HTR-8/SVneo (cell line): ENCODE measurements at regions not wholly inside any gene's neighbourhood (a gene's known extent, or its start where the extent isn't known, plus 50 kb on each side); places are given as distances from the start of the nearest gene placed in this dataset.

ENCODE experiments used
- DNase-seq: peaks from one replicate; pipeline ENCODE4 v3.0.0; 2011; ENCODE audit warnings: low spot score, mixed read lengths; ENCODE audit not compliant: insufficient read length
- FAIRE-seq: peaks from 2 replicates; lab custom pipeline; 2011; peaks lifted over from hg19 to GRCh38; lab: Jason Lieb, UNC

DNA sequence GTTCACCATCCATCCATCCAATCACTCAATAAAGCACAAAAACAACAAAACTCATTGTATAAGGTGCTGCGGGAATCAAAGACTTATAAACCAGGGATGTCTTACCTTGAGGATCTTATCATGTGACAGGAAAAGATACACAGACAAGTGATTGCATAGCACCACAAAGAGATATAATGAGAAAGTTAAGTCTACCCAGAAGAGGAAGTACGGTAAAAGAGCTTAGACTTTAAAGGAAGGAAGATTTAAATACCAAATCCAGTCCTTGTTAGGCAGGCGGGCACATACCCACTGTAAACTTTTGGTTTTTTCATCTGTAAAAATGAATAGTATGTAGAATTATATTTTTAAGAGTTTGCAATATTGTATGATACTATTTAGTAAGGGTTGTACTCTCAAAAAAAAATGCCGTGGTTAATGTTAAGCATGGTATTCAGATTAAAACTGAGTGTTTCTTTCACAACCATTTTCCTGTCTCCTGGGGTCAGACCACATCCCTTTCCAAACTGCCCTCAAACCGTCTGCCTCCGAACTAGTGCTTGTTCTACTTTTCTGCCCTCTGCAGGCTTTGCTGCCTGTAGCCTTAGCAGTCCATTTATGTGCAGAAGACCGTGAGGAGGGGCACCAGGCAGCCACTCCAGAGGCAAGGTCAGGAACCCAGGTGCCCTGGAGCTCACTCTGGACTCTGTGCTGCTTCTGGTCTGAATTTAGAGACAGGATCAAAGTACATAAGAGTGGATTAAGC lies 179.5 kb upstream of the SYNDIG1 start:
- FAIRE-seq, result no peak

DNA sequence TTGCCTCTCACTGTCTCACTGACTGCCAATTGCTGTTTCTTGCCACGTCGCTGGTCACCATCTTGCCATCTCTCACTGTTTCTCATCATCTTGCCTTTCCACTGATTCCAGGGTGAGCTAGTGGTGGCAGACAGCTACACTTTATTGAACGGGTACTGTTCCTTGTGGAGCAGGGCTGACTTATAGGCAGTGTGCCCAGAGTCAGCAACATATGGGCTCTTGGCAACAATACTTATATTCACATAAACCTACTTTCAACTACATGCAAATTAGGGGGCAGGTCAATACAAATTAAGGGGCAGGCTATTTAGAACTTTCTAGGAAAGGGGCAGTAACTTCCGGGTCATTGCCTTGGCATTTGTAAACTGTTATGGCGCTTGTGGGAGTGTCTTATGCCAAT lies 186.2 kb upstream of the SYNDIG1 start:
- no peak for FAIRE-seq

More for the DNA sequence above, 179.5 kb upstream of the SYNDIG1 start:
- DNase-seq, result no peak

DNA sequence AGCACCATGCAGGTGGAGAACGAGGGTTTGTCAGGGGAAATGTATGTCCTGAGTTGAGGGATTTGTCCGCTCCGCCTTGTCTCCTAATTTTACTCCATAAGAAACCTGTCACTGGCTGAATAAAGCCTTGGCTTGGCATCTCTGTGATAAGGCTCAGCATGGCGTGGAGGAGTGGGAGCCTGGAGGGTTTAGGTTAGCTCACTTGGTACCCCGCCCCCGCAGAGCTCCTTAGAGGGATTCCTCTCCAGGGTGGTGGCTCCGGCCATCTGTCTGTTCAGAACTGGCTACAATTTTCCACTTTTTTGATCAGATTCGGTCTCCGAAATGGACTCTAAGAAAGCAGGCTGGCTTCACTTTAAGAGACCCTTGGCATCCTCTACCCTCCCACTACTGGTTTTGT lies 192.2 kb upstream of the SYNDIG1 start:
- no peak for FAIRE-seq
- DNase-seq, result no peak

More for the DNA sequence above, 186.2 kb upstream of the SYNDIG1 start:
- DNase-seq, result no peak

DNA sequence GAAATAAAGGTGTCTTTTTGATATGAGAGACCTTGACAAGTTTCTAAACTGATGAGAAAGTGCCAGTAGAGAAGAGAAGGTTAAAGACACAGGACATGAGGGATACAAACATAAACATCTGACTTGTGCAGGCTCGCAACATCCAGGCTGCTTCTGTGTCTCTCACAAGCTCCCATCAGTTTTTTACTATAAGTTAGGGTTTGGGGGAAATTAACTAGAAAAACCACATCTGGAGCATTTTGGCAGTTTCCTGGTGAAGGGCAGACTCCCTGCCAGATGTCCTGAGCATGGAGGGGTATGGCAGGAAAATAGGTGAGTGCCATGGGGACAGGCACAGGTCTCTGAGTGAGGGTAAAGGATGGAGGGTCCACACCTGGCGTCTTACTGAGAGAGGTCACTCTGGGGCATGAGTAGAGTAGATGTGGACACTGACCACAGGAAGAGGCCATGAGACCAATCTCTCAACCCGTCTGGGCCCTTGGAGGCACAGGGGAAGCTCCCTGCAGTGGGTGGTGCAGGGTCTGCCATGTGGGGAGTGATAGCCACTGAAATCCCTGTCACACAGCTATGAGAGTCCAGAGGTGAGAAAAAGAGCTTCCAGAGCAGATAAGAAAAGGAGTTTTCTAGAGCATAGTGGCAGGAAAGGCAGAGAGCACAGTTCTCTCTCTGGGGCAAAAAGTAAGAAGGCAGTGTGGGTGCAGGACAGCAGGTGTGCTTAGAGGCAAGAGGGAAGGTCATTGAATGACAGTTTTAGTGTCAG lies 193.3 kb upstream of the SYNDIG1 start:
- DNase-seq (no peak), FAIRE-seq (no peak)

DNA sequence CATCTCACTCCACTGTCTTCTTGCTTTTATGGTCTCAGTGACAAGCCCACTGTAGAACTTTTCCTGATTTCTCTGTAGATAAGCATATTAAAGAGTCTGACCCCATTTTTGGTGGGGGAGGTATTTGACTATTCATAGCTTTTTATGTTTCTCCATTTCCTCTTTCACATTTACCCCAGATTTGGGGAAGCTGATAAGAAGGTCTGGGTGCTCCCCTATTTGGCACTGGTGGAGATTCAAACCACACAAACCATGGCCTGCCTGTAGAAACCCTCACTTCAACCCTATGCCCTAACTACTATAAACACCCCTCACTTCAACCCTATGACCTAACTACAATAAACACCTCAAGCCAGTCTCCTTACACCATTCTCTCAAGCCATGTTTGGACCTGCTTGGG lies 196.2 kb upstream of the SYNDIG1 start:
- DNase-seq (no peak), FAIRE-seq (no peak)

DNA sequence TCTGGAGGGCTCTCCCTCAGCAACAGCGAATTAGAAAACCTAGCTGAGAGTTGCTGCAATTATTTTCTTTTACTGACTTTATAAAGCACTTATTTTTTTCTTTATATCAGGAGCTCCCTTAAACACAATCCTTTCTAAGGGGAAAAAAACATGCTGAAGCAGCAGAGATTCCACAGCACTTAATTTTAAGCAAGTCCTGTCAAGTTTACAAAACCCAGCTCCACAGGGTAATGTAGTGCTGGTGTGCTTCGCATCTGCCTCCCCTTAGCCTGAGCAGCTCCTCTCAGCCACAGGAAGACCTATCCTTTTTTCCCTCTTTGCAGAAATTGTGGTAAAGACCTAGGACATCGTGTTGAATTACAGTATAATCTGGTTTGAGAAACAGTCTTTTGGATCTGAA lies 208.1 kb upstream of the SYNDIG1 start:
- DNase-seq (no peak), FAIRE-seq (no peak)

DNA sequence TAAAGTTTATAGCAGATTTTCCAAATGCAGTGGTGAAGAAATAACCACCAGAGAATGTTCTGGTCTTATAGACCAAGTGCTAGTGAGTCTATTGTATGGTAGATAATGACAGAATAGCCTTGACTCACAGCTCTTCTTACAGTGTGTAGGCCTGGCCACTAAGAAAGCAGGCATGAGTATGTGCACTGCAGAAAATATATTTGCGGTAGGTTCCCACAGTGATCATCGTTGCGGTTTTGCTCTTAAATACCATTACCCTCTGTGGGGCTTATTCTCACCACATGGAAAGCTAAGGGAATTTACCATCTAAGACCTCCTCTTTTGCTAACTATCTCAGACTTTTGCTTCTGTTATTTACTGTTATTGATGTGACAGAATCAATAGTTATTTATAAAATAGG lies 212.3 kb upstream of the SYNDIG1 start:
- no peak for DNase-seq
- no peak for FAIRE-seq

DNA sequence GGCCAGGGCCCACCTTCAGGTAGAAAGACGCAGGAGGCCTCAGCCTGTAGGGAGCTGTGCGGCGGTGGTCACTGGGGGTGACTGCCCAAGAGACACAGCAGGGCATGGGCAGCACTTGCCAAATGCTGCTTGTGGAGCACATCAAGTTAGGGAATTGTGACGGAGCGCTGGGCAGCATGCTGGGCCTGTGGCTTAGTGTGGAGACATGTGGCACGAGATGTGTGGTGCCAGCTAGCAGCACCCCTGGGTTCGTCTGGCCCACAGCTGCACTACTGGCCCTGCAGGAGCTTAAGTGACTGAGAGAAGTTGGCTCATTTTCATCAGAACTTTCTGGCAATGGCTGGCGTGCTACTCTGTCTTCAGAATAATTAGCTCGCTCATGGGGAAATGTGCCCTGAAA lies 213.1 kb upstream of the SYNDIG1 start:
- FAIRE-seq (no peak), DNase-seq (no peak)

DNA sequence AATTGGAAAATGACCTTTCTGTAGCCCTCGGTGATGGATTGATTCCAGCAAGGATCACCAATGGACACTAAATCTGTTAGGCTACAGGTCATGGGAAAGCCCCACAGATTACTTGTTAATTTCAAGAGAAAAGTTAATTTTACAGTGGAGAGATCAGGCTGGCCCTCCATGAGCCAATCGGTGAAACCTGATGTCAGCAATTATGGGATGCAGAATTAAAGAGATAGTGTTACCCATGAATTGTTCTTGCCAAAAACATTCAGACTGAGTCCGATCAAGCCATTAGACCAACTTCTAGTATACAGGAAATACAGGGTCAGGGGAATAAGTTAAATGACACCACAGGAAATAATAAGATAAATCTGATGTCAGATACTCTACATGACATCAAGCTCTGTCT lies 214.9 kb upstream of the SYNDIG1 start:
- DNase-seq, result no peak
- no peak for FAIRE-seq

DNA sequence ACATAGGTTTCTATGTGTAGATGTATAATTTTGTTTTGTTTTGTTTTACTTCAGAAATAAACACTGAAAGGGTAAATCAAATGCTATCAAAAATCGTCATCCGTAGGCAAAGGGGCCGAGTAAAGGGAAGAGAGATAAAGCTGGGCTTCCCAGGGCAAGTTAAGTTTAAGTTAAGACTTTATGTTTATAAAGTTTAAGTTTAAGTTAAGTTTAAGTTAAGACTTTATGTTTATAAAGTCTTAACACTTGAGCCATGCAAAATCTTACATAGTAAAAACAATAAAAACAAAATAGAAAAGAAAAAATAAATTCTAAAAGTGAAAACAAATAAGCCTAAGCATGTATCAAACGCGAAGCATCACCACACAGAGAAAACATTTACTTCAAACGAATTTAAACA lies 216.1 kb upstream of the SYNDIG1 start:
- FAIRE-seq, result no peak
- no peak for DNase-seq

DNA sequence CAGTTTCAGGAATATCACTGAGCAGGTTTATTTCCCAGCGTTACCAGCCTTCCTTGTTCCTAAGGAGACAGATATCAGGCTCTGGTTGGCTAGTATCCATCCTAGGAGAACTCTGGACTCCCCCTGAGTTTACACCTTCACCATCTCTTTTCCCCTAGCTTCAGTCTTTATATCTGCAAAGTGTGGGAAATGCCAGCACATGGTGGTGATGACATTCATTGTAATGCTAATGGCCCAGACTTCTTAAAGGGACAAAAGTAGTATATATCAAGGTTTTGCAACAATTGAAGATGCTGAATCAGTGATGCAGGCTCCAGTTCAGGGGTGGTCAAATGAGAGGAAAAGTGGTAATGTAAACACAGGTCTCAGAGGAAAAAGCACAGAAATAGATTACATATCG lies 224.3 kb upstream of the SYNDIG1 start:
- FAIRE-seq (no peak), DNase-seq (no peak)

DNA sequence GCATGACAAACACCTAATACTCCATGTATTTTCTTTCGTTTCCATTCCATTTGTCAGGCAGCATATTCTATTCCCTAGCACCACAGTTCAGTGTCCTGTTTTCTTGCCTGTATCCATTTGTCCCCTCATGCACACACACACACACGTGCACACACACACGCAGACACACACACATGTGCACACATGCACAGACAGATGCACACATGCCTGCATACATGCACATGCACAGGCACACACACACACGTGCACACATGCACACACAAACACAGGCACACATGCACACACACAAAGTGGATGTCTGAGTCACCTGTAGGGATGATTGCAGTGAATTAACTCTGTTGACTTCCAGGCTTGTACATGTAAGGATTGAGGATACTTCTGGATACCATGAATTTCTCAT lies 226.7 kb upstream of the SYNDIG1 start:
- FAIRE-seq, result no peak
- DNase-seq, result no peak

DNA sequence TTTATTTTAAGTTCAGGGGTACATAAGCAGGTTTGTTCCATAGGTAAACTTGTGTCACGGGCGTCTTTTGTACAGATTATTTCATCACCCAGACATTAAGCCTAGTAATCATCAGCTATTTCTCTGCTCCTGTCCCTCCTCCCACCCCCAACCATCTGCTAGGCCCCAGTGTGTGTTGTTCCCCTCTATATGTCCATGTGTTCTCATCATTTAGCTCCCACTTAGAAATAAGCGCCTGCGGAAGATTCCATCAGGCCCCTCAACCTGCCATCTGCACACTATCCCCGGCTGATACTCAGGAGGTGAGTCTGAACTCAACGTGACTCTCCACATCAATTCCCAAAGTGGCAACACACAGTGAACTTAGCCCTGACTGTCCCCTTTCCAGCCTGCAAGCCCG lies 228.0 kb upstream of the SYNDIG1 start:
- no peak for FAIRE-seq
- no peak for DNase-seq

DNA sequence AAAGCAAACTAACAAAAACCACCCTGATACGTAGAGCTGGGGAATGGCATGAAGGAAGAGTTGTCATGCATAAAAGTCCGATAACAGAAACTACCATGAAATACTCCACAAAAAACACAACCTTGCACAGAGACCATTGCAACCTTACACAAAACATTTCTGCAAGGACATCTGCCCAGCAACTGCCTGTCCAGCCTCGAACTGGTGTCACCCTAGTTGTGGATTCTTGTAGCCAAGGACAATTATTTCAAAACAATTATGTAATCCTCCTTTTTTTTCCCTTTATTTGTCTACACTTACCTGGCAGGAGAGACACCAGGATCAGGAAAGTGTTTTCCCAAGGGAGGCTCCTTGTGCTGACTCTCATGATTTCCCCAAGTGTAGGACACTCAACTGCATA lies 232.5 kb upstream of the SYNDIG1 start:
- no peak for DNase-seq
- FAIRE-seq, result no peak

DNA sequence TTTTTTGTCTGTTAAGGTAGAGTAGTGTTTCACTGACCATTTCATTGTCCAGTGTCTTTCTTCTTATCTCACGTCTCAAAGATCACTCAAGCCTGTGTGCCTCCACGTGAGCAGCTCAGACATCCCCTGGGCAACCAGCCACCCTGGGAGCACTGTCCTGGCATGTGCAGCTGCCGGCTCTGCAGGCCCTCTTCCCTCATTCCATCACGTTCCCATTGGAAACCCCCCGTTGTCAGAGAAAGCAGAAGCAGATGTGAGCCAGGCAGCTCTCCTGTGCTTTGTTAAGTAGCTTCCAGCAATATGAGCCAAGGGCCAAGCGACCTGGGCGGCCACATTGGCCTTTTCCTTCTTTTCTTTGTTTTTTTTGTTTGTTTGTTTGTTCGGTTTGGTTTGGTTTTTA lies 233.2 kb upstream of the SYNDIG1 start:
- FAIRE-seq, result no peak
- no peak for DNase-seq

DNA sequence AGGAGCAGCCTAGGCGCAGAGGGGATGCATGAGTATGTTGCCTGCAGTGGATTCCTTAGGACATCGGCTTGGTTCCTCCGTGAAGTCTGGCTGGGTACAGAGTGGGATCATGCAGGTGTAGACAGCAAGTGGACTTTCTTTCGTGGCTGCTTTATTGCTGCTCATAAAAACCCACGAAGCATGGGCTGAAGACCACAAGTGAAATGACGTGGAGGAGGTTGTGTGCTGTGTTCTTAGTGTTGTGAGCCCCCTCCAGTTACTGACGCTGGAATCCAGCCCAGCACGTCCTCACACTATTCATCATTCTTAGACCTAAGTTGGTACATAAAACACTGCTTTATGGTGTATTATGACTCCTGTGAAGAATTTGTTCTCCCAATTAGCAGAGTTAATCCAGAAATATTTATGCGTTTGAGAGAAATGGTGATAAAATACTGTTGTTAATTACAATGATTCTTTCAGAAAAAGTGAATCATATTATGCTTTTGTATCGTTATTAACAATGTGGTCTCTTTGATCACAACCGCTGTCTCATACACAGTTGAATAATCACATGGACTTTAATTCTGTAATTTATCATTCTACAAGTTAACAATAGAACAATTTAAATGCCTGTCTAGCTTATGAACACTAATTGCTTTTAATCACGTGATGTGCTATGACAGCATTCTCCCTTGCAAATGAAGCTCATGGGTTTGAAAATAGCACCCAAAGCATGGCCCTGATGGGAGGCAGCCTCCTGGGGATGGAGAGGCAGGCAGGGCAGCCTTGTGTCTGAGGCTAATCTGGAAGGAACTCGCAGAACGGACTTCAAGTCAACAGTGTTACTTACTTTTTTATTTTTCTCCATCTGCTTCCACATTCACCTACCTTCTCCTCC lies 233.9 kb upstream of the SYNDIG1 start:
- FAIRE-seq (no peak), DNase-seq (no peak)

DNA sequence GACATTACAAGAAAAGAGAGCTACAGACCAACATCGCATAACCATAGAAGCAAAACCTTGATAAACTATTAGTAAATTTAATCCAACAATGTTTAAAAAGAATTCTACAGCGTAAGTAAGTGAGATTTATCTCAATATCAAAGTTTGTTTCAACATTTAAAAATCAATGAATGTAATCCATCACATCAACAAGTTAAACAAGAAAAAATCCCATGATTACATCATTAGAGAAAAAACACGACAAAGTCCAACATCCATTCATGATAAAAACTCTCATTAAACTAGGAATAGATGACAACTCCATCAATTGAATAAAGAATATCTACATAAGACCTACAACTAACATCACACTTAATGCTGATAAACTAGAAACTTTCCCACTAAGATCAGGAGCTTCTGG lies 239.0 kb upstream of the GGTLC1 start:
- no peak for FAIRE-seq

DNA sequence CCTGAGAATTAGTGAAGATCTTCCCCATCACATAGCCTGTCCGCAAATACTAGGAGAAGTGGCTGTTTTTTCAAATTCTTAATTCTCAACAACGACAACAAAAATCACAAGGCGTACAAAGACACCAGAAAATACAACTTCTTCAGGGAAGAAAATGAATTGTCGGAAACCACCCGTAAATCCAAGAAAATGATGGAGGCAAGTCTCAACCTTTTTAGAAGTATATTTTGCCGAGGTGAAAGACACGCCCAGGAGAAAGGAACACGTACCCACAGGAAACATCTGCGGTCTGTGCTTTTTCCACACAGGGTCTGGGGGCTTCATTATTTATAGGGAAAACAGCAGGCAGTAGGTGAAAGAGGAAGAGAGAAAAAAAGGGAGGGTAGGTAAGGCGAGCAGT lies 223.9 kb upstream of the GGTLC1 start:
- FAIRE-seq (no peak), DNase-seq (no peak)

More for the DNA sequence above, 239.0 kb upstream of the GGTLC1 start:
- DNase-seq, result no peak

DNA sequence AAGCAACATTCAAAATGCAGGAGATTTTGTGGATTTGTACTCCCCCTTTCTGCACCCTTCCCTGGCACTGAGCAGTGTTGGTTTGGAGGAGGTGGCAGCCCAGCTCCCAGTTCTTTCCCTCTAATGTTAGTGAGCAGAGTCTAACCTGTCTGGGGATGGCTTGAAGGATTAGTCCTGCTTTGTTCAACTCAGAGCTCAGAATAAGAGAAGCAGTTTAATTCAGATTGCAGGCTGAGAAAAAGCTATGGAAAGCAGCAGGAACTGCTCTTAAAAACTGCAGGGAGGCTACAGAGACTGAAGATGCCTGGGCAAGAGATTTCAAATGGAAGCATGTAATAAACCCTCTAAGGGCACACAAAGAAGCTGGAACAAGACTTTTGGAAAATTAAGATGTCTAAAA lies 223.4 kb upstream of the GGTLC1 start:
- no peak for DNase-seq
- FAIRE-seq, result no peak

DNA sequence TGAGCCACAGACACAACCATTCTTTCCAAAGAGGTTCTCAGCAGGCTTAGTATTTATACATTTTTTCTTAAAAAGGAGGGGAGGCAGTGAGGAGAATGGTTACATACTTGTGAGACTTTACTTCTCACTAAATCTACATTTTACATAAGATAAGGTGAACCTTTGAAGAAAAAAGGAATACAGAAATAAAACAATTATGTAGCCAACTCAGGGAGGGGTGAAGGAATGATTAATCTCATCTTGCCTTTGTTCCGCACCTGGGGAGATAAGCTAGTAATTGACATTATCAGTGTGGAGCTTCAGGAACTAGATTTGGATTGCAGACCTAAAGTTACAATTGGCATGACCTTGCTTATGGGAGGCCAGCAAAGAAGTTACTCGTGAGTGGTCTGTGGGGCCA lies 221.8 kb upstream of the GGTLC1 start:
- DNase-seq, result no peak
- no peak for FAIRE-seq

DNA sequence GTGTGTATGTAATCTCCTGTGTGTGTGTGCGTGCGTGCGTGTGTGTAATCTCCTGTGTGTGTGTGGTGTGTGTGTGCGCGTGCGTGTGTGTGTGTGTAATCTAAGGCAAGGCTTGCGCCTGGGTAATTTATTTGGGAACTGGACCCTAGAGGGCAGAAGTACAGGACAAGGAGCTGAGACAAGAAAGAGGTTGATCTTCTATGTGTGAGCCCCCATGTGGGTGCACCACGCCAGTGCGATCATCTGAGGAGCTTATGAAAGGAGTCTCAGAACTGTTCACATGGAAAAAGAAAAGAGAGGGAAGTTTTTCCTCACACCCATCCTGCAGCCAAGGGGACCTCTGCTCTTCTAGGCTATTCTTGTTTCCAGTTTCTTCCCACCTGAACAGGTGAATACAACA lies 220.1 kb upstream of the GGTLC1 start:
- no peak for FAIRE-seq
- no peak for DNase-seq
